IMR-90 (cell line): ENCODE measurements at regions not wholly inside any gene's neighbourhood (a gene's known extent, or its start where the extent isn't known, plus 50 kb on each side); places are given as distances from the start of the nearest gene placed in this dataset.

ENCODE experiments used
- ATAC-seq: fragments of 200-7000 bp; cut with Tn5 transposase; 2 replicates; pipeline ENCODE4 v1.9.1; 2020; ENCODE audit warnings: low read depth, mild to moderate bottlenecking, moderate library complexity
- BruUV-seq: library from RNA; stranded (reverse); fragments of 400-500 nt; replicated peaks from 2 replicates; lab custom pipeline; 2021; lab: Mats Ljungman, UMichigan
- CTCF ChIA-PET: fragments of 300-600 bp; formaldehyde crosslinking; extraction: SDS; loops from one replicate; lab custom pipeline; 2021; ENCODE audit warnings: antibody characterized with exemption; lab: Yijun Ruan, JAX
- POLR2A ChIA-PET: fragments of 300-600 bp; sonication (Branson Sonifier 250); formaldehyde crosslinking; loops from one replicate; lab custom pipeline; 2022; ENCODE audit warnings: antibody characterized with exemption; ENCODE audit not compliant: unreplicated experiment; lab: Charles Lee
- DNase-seq: peaks from one replicate; pipeline ENCODE4 v3.0.0; 2013
- H2AFZ ChIP-seq: replicated peaks from 2 replicates; pipeline ENCODE3; 2013; ENCODE audit warnings: low read length, mild to moderate bottlenecking; ENCODE audit not compliant: poor library complexity
- H2AK5ac ChIP-seq: 2 replicates; pipeline ENCODE4 v1.6.1; 2013; ENCODE audit warnings: low read depth, low read length, inconsistent platforms
- H2AK9ac ChIP-seq: replicated peaks from 2 replicates; pipeline ENCODE3; 2013; ENCODE audit warnings: mild to moderate bottlenecking, low read depth, low read length, moderate library complexity; ENCODE audit not compliant: poor library complexity
- H2BK120ac ChIP-seq: 2 replicates; pipeline ENCODE4 v1.6.1; 2013; ENCODE audit warnings: low read depth, low read length, inconsistent platforms
- H2BK15ac ChIP-seq: 3 replicates; pipeline ENCODE4 v1.6.1; 2013; ENCODE audit warnings: low read depth, low read length, inconsistent platforms
- H2BK20ac ChIP-seq: 2 replicates; pipeline ENCODE4 v1.6.1; 2013; ENCODE audit warnings: low read depth, mild to moderate bottlenecking, inconsistent platforms, low read length, moderate library complexity
- H2BK5ac ChIP-seq: 2 replicates; pipeline ENCODE4 v1.6.1; 2013; ENCODE audit warnings: mild to moderate bottlenecking, low read depth, low read length, inconsistent platforms; ENCODE audit not compliant: poor library complexity, severe bottlenecking
- H3K14ac ChIP-seq: replicated peaks from 2 replicates; pipeline ENCODE4 v1.6.1; 2013; ENCODE audit warnings: low read depth, low read length, inconsistent platforms
- H3K18ac ChIP-seq: 2 replicates; pipeline ENCODE4 v1.6.1; 2013; ENCODE audit warnings: low read depth, low read length, control low read depth
- H3K23ac ChIP-seq: 2 replicates; pipeline ENCODE4 v1.6.1; 2013; ENCODE audit warnings: low read depth, low read length, inconsistent platforms
- H3K27ac ChIP-seq: 2 replicates; pipeline ENCODE4 v1.5.1; 2013; ENCODE audit warnings: mild to moderate bottlenecking, control low read depth, low read length; ENCODE audit not compliant: insufficient read depth
- H3K27me3 ChIP-seq: 2 replicates; pipeline ENCODE4 v1.6.1; 2013; ENCODE audit warnings: low read length; ENCODE audit not compliant: control insufficient read depth, insufficient read depth
- H3K36me3 ChIP-seq: 2 replicates; pipeline ENCODE4 v1.6.1; 2013; ENCODE audit warnings: low read length, mixed read lengths; ENCODE audit not compliant: control insufficient read depth, insufficient read depth
- H3K4ac ChIP-seq: 2 replicates; pipeline ENCODE4 v1.6.1; 2013; ENCODE audit warnings: low read depth, low read length, inconsistent platforms
- H3K4me1 ChIP-seq: 2 replicates; pipeline ENCODE4 v1.6.1; 2013; ENCODE audit warnings: low read length, mixed read lengths; ENCODE audit not compliant: control insufficient read depth, insufficient read depth
- H3K4me2 ChIP-seq: 2 replicates; pipeline ENCODE4 v1.6.1; 2013; ENCODE audit warnings: low read depth, mild to moderate bottlenecking, control low read depth, low read length, moderate library complexity
- H3K4me3 ChIP-seq: 2 replicates; pipeline ENCODE4 v1.5.1; 2013; ENCODE audit warnings: low read depth, mild to moderate bottlenecking, control low read depth, low read length, moderate library complexity; ENCODE audit not compliant: insufficient read depth
- H3K56ac ChIP-seq: 2 replicates; pipeline ENCODE4 v1.6.1; 2013; ENCODE audit warnings: low read length, inconsistent platforms; ENCODE audit not compliant: insufficient read depth; ENCODE audit errors: extremely low read depth
- H3K79me1 ChIP-seq, 2 experiments: 2 replicates each; pipeline ENCODE4 v1.6.1; 2013; ENCODE audit warnings: low read length in 2 of 2, inconsistent platforms in 1 of 2, low read depth in 1 of 2
- H3K9ac ChIP-seq: 2 replicates; pipeline ENCODE4 v1.6.1; 2013; ENCODE audit warnings: low read depth, low read length, control low read depth
- H3K9me1 ChIP-seq: 2 replicates; pipeline ENCODE4 v1.6.1; 2013; ENCODE audit warnings: low read length, inconsistent platforms; ENCODE audit not compliant: insufficient read depth
- H3K9me3 ChIP-seq: 2 replicates; pipeline ENCODE4 v1.6.1; 2013; ENCODE audit warnings: low read length; ENCODE audit not compliant: control insufficient read depth, insufficient read depth
- H4K20me1 ChIP-seq: 2 replicates; pipeline ENCODE4 v1.6.1; 2013; ENCODE audit warnings: low read length, inconsistent platforms; ENCODE audit not compliant: insufficient read depth
- H4K5ac ChIP-seq: 2 replicates; pipeline ENCODE4 v1.6.1; 2013; ENCODE audit warnings: mild to moderate bottlenecking, low read depth, low read length, control low read depth
- H4K8ac ChIP-seq, 2 experiments: 2 replicates each; pipeline ENCODE4 v1.6.1; 2013; ENCODE audit warnings: low read depth in 2 of 2, low read length in 2 of 2, control low read depth in 1 of 2, inconsistent platforms in 1 of 2
- H4K91ac ChIP-seq: 2 replicates; pipeline ENCODE4 v1.6.1; 2013; ENCODE audit warnings: low read depth, low read length, inconsistent platforms; ENCODE audit not compliant: insufficient read depth
- CTCF ChIP-seq: conservative IDR thresholded peaks from 2 replicates; pipeline ENCODE4 v1.5.1; 2012; ENCODE audit warnings: mild to moderate bottlenecking, low read depth, low read length, improper control_type of control experiment
- ELK1 ChIP-seq: fragments of 150-350 bp; IDR thresholded peaks from 2 replicates; pipeline ENCODE4 v1.6.1; 2016; ENCODE audit warnings: low read depth, mild to moderate bottlenecking, low read length, moderate library complexity, borderline replicate concordance
- FOS ChIP-seq: fragments of 150-350 bp; IDR thresholded peaks from 2 replicates; pipeline ENCODE4 v1.6.1; 2016; ENCODE audit warnings: low read depth, low read length
- MAFK ChIP-seq: IDR thresholded peaks from 2 replicates; pipeline ENCODE4 v1.6.1; 2012; ENCODE audit warnings: low read depth, low read length, improper control_type of control experiment
- NFE2L2 ChIP-seq: fragments of 150-350 bp; IDR thresholded peaks from 2 replicates; pipeline ENCODE4 v1.6.1; 2016; ENCODE audit warnings: low read depth, mild to moderate bottlenecking, low read length
- RCOR1 ChIP-seq: IDR thresholded peaks from 2 replicates; pipeline ENCODE4 v1.6.1; 2012; ENCODE audit warnings: mild to moderate bottlenecking, low read length, improper control_type of control experiment; ENCODE audit not compliant: insufficient replicate concordance
- RFX5 ChIP-seq: IDR thresholded peaks from 2 replicates; pipeline ENCODE4 v1.8.0; 2012; ENCODE audit warnings: low read depth, mild to moderate bottlenecking, low read length, moderate library complexity
- WGBS, 2 experiments: methylation state at CpG; one replicate each; pipeline versions ENCODE4 v1.1.5 to v1.1.7; 2013; ENCODE audit warnings: missing lambda C conversion rate in 2 of 2; ENCODE audit not compliant: insufficient read length in 1 of 2; ENCODE audit errors: extremely low coverage in 2 of 2; 5-methylcytosine and 5-hydroxymethylcytosine counted together
- dilution Hi-C: fragments of 300-500 bp; cut with HindIII; formaldehyde crosslinking; loops from one replicate; pipeline ENCODE4 v1.14.3; 2018; ENCODE audit warnings: low sequenced_read_pairs; ENCODE audit not compliant: unreplicated experiment
- in situ Hi-C: fragments of 300-500 bp; cut with MboI; formaldehyde crosslinking; loops from 3 replicates; pipeline ENCODE4 v1.14.3; 2019; ENCODE audit warnings: low sequenced_read_pairs, inconsistent platforms, mixed read lengths
- intact Hi-C: fragments of 100-400 bp; cut with micrococcal nuclease; formaldehyde crosslinking; loops from 2 replicates; pipeline ENCODE4 v1.10.0; 2022

- no peak for TF ChIP-seq MAFK
- TF ChIP-seq RCOR1: no peak
- no peak for TF ChIP-seq NFE2L2
- TF ChIP-seq RFX5: no peak
- no peak for TF ChIP-seq CTCF
- no peak for TF ChIP-seq FOS
- no peak for TF ChIP-seq ELK1
- Histone ChIP-seq H2BK120ac (no peak overlapping the region), H3K9ac (no peak overlapping the region), H4K5ac (no peak overlapping the region), H3K9me1 (peaks cover 7% of the 10 kb centered on the region; the same call in 1 of the 2 replicates), H4K20me1 (no peaks in the 10 kb centered on the region), H3K23ac (no peak overlapping the region), H2AFZ (no peak overlapping the region), H3K36me3 (no peaks in the 10 kb centered on the region), H3K79me1 (no peaks in the 10 kb centered on the region), H3K27me3 (peaks cover 44% of the 10 kb centered on the region), H3K9me3 (peaks cover 2% of the 10 kb centered on the region), H3K4me3 (no peak overlapping the region), H3K18ac (no peak overlapping the region), H2AK5ac (no peak overlapping the region), H2BK5ac (no peak overlapping the region), H4K91ac (no peak overlapping the region), H3K56ac (no peak overlapping the region), H2BK15ac (no peak overlapping the region), H3K27ac (no peak overlapping the region), H3K14ac (no peak overlapping the region), H2AK9ac (no peak overlapping the region), H3K4ac (no peak overlapping the region), H2BK20ac (no peak overlapping the region), H3K4me1 (no peaks in the 10 kb centered on the region), H4K8ac (no peak overlapping the region), H3K4me2 (no peak overlapping the region)
- ChIA-PET CTCF (no interaction called here), POLR2A (no interaction called here)
- WGBS, 2 experiments: 45% methylated on average over 2 of the region's 9 CpGs; no CpG with 5 or more reads in 1 of the 2 experiments
- ATAC-seq: no peak
- no TSS peak for BruUV-seq
- DNase-seq: no peak
- intact Hi-C loops (no loop called here), in situ Hi-C loops (no loop called here), dilution Hi-C loops (no loop called here)
These were observed 217.7 kb downstream of the MN1 start for GRCh38 chr22:27583856-27584255.
